Upper lobe of right lung (tissue), 1 donor: ENCODE measurements at regions not wholly inside any gene's neighbourhood (a gene's known extent, or its start where the extent isn't known, plus 50 kb on each side); places are given as distances from the start of the nearest gene placed in this dataset.
A peak's percentile ranks its signal among the peaks of the same experiment; 100 is the strongest.
"Not testable (repeated sequence)": the region's sequence is repeated elsewhere in the genome, so short reads cannot be mapped to it uniquely, and the experiment has no call there.

Experiments
- ATAC-seq: fragments of 200-7000 bp; cut with Tn5 transposase; one replicate; pipeline ENCODE4 v1.9.1; 2020; ENCODE audit warnings: mild to moderate bottlenecking, moderate library complexity
- DNase-seq: peaks from one replicate; pipeline ENCODE4 v3.0.0-alpha.2; 2020
- H3K27ac ChIP-seq: fragments of 200-600 bp; one replicate; pipeline ENCODE4 v1.8.0; 2022
- H3K27me3 ChIP-seq: fragments of 200-600 bp; one replicate; pipeline ENCODE4 v1.8.0; 2022; ENCODE audit warnings: mild to moderate bottlenecking
- H3K36me3 ChIP-seq: fragments of 200-600 bp; one replicate; pipeline ENCODE4 v1.8.0; 2022
- H3K4me1 ChIP-seq: fragments of 200-600 bp; one replicate; pipeline ENCODE4 v1.8.0; 2022
- H3K4me3 ChIP-seq: fragments of 200-600 bp; one replicate; pipeline ENCODE4 v1.8.0; 2022; ENCODE audit warnings: mild to moderate bottlenecking
- H3K9me3 ChIP-seq: fragments of 200-600 bp; one replicate; pipeline ENCODE4 v1.8.0; 2022
- intact Hi-C: fragments of 100-400 bp; cut with DNase I; formaldehyde crosslinking; loops from one replicate; pipeline ENCODE4 v1.11.0; 2022
- TF ChIP-seq, protein P1 (sequence below): fragments of 200-600 bp; IDR thresholded peaks from one replicate; pipeline ENCODE4 v1.8.0; 2022; ENCODE audit warnings: antibody characterized with exemption
- donor health status: DM: no; HTN: yes; CAD: no; lungs with severe emphysema.

DNA sequence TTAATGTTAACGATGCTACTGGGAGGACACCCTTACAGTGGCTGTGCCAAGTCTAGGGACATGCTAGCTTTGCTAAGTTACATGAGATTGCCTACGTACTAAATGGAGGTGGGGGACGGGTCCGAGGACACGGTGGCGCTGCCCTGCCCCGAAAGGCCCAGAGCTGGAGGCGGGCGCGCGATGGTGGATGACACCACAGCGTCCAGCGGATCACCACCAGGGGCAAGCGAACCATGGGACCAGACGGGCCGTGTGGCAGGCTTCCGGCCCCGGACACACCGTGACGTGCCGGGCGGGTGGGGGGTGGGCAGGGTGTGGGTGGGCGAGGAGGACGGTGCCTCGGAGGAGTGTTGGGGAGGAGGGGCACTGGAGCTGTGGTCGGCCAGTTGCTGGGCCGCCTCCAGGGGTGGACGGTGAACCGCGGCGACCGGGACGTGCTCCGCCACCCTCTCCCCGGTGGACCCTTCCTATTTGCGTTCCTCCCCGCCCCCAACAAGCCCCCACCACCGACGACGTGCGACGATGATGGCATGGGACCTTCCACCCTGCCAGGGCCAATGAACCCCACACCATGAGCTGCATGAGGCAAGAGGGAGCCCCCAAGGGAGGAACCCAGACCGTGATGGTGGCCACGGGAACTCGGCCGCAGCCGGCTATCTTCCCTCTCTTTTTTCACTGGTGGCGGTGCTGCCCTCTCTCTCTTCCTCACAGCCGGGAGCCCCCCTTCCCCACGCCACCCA, 773.3 kb upstream of the DEFB115 start:
- Histone ChIP-seq H3K4me3 (no peak overlapping the region), H3K27me3 (peaks cover 6% of the 10 kb centered on the region), H3K4me1 (no peaks in the 10 kb centered on the region), H3K27ac (no peak overlapping the region), H3K36me3 (no peaks in the 10 kb centered on the region), H3K9me3 (peaks cover 6% of the 10 kb centered on the region)
- intact Hi-C loops, result no loop called here
- ATAC-seq, result peak; percentile 24
- TF ChIP-seq, protein P1, sequence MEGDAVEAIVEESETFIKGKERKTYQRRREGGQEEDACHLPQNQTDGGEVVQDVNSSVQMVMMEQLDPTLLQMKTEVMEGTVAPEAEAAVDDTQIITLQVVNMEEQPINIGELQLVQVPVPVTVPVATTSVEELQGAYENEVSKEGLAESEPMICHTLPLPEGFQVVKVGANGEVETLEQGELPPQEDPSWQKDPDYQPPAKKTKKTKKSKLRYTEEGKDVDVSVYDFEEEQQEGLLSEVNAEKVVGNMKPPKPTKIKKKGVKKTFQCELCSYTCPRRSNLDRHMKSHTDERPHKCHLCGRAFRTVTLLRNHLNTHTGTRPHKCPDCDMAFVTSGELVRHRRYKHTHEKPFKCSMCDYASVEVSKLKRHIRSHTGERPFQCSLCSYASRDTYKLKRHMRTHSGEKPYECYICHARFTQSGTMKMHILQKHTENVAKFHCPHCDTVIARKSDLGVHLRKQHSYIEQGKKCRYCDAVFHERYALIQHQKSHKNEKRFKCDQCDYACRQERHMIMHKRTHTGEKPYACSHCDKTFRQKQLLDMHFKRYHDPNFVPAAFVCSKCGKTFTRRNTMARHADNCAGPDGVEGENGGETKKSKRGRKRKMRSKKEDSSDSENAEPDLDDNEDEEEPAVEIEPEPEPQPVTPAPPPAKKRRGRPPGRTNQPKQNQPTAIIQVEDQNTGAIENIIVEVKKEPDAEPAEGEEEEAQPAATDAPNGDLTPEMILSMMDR, result no peak
- DNase-seq, result no peak

DNA sequence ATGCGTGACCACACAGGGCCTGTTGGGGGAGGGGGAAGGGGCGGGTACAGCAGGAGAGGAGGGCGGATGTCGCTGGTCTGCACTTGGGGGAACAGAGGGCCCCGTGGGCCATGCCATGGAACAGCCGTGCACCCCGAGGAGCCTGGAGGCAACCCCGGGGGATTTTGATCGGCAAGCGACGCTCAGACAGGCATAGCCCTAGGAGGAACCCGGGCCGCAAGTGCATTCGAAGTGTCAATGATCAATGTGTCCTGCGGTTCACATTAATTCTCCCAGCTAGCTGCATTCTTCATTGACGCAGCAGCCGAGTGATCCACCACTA, 772.8 kb upstream of the DEFB115 start:
- intact Hi-C loops, result no loop called here
- no peaks in the 10 kb centered on the region for H3K4me1 ChIP-seq
- peaks cover 6% of the 10 kb centered on the region for H3K9me3 ChIP-seq
- no peaks in the 10 kb centered on the region for H3K36me3 ChIP-seq
- no peak overlapping the region for H3K27ac ChIP-seq
- H3K27me3 ChIP-seq, result peaks cover 9% of the 10 kb centered on the region
- ATAC-seq, result peak; percentile 27
- no peak overlapping the region for H3K4me3 ChIP-seq
- TF ChIP-seq, protein P1, result no peak
- DNase-seq, result no peak

- peaks cover 6% of the 10 kb centered on the region for H3K9me3 ChIP-seq
- intact Hi-C loops, result no loop called here
- H3K4me3 ChIP-seq, result no peak overlapping the region
- H3K27ac ChIP-seq, result no peak overlapping the region
- peaks cover 9% of the 10 kb centered on the region for H3K27me3 ChIP-seq
- no peak for DNase-seq
- ATAC-seq, result peak; percentile 41
- H3K36me3 ChIP-seq, result no peaks in the 10 kb centered on the region
- no peaks in the 10 kb centered on the region for H3K4me1 ChIP-seq
- TF ChIP-seq, protein P1, result no peak
Observed at GRCh38 chr20:30485331-30486102, 771.9 kb upstream of the DEFB115 start.

DNA sequence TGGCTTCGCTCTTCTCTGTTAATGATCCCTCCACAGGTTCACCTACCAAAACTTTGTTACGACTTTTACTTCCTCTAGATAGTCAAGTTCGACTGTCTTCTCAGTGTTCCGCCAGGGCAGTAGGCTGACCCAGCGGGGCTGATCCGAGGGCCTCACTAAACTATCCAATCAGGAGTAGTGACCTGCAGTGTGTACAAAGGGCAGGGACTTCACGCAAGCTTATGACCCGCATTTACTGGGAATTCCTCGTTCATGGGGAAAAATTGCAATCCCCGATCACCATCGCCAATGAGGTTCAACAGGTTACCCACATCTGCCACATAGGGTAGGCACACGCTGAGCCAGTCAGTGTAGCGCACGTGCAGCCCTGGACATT, 771.4 kb upstream of the DEFB115 start:
- H3K9me3 ChIP-seq, result peaks cover 5% of the 10 kb centered on the region
- intact Hi-C loops, result no loop called here
- no peak overlapping the region for H3K4me3 ChIP-seq
- peaks cover 9% of the 10 kb centered on the region for H3K27me3 ChIP-seq
- no peak overlapping the region for H3K27ac ChIP-seq
- H3K4me1 ChIP-seq, result no peaks in the 10 kb centered on the region
- ATAC-seq (no peak), DNase-seq (no peak)
- TF ChIP-seq, protein P1, result no peak
- no peaks in the 10 kb centered on the region for H3K36me3 ChIP-seq

- intact Hi-C loops, H3K4me1 ChIP-seq, H3K9me3 ChIP-seq, DNase-seq, ATAC-seq, H3K4me3 ChIP-seq, H3K27me3 ChIP-seq, H3K27ac ChIP-seq, H3K36me3 ChIP-seq: not testable (repeated sequence)
Observed at GRCh38 chr20:30487461-30487860, 770.0 kb upstream of the DEFB115 start.
